ENCODE measurements at regions not wholly inside any gene's neighbourhood (a gene's known extent, or its start where the extent isn't known, plus 50 kb on each side); places are given as distances from the start of the nearest gene placed in this dataset.

GRCh38 chrY:4483693-4484092, 516.4 kb upstream of the PCDH11Y start:
- peak; percentile 0 for DNase-seq

Data from fibroblast of skin of right quadriceps (primary cell).